ENCODE measurements at regions not wholly inside any gene's neighbourhood (a gene's known extent, or its start where the extent isn't known, plus 50 kb on each side); places are given as distances from the start of the nearest gene placed in this dataset.
"Not testable (repeated sequence)": the region's sequence is repeated elsewhere in the genome, so short reads cannot be mapped to it uniquely, and the experiment has no call there.

GRCh38 chr18:70641156-70641775, 352.4 kb downstream of the SOCS6 start:
- no peak for FAIRE-seq

GRCh38 chr18:70640336-70640887, 351.6 kb downstream of the SOCS6 start:
- FAIRE-seq, result no peak

GRCh38 chr18:70636991-70637390, 348.1 kb downstream of the SOCS6 start:
- no peak for FAIRE-seq

- FAIRE-seq, result no peak
Observed at GRCh38 chr18:70634576-70635147, 345.8 kb downstream of the SOCS6 start.

- no peak for FAIRE-seq
Observed at GRCh38 chr18:70627182-70627802, 338.4 kb downstream of the SOCS6 start.

GRCh38 chr18:70622622-70623419, 334.0 kb downstream of the SOCS6 start:
- FAIRE-seq, result no peak

GRCh38 chr18:70621710-70622109, 332.9 kb downstream of the SOCS6 start:
- FAIRE-seq, result no peak

GRCh38 chr18:70620837-70621612, 332.2 kb downstream of the SOCS6 start:
- no peak for FAIRE-seq

GRCh38 chr18:70617020-70617763, 328.3 kb downstream of the SOCS6 start:
- FAIRE-seq, result no peak

GRCh38 chr18:70600225-70600925, 311.5 kb downstream of the SOCS6 start:
- no peak for FAIRE-seq

GRCh38 chr18:70598406-70598805, 309.6 kb downstream of the SOCS6 start:
- no peak for FAIRE-seq

- no peak for FAIRE-seq
Observed at GRCh38 chr18:70582981-70583380, 294.1 kb downstream of the SOCS6 start.

- no peak for FAIRE-seq
Observed at GRCh38 chr18:70578480-70578879, 289.6 kb downstream of the SOCS6 start.

- FAIRE-seq, result no peak
Observed at GRCh38 chr18:70577023-70577420, 288.2 kb downstream of the SOCS6 start.

- no peak for FAIRE-seq
Observed at GRCh38 chr18:70576276-70577022, 287.6 kb downstream of the SOCS6 start.

GRCh38 chr18:70574951-70575350, 286.1 kb downstream of the SOCS6 start:
- FAIRE-seq, result not testable (repeated sequence)

GRCh38 chr18:70569647-70570046, 280.8 kb downstream of the SOCS6 start:
- FAIRE-seq, result not testable (repeated sequence)

GRCh38 chr18:70559446-70559845, 270.6 kb downstream of the SOCS6 start:
- no peak for FAIRE-seq

GRCh38 chr18:70558371-70558770, 269.5 kb downstream of the SOCS6 start:
- no peak for FAIRE-seq

GRCh38 chr18:70554854-70555445, 266.1 kb downstream of the SOCS6 start:
- no peak for FAIRE-seq
